ENCODE measurements at regions not wholly inside any gene's neighbourhood (a gene's known extent, or its start where the extent isn't known, plus 50 kb on each side); places are given as distances from the start of the nearest gene placed in this dataset.

- TF ChIP-seq CTCF (conservative IDR thresholded peaks at IDR 0.05): no peak
- H3K36me3 Mint-ChIP-seq: no peaks in the 10 kb centered on the region
- no peaks in the 10 kb centered on the region for H3K4me1 Mint-ChIP-seq (ENCODE audit: unreplicated experiment)
- H3K9me3 Mint-ChIP-seq: peaks cover 6% of the 10 kb centered on the region
- peaks cover 13% of the 10 kb centered on the region for H3K27me3 Mint-ChIP-seq
- peak overlapping the region; percentile 26 for H3K4me3 Mint-ChIP-seq
- no peak for DNase-seq (ENCODE audit: extremely low spot score, unreplicated experiment)
- H3K27ac Mint-ChIP-seq: peak overlapping the region; percentile 40
These were observed 83.6 kb upstream of the SLCO3A1 start for GRCh38 chr15:91769894-91770293.

- Mint-ChIP-seq H3K36me3 (no peaks in the 10 kb centered on the region), H3K27me3 (peaks cover 10% of the 10 kb centered on the region), H3K4me3 (no peak overlapping the region), H3K4me1 (ENCODE audit: unreplicated experiment) (peaks cover 6% of the 10 kb centered on the region), H3K27ac (peak overlapping the region; percentile 77), H3K9me3 (no peaks in the 10 kb centered on the region)
- no peak for DNase-seq (ENCODE audit: extremely low spot score, unreplicated experiment)
- no peak for TF ChIP-seq CTCF (conservative IDR thresholded peaks at IDR 0.05)
These were observed 77.4 kb upstream of the SLCO3A1 start for GRCh38 chr15:91776104-91776503.

- Mint-ChIP-seq H3K9me3 (no peaks in the 10 kb centered on the region), H3K27me3 (peaks cover 12% of the 10 kb centered on the region), H3K27ac (no peak overlapping the region), H3K4me1 (ENCODE audit: unreplicated experiment) (peaks cover 25% of the 10 kb centered on the region), H3K36me3 (no peaks in the 10 kb centered on the region), H3K4me3 (no peak overlapping the region)
- TF ChIP-seq CTCF (conservative IDR thresholded peaks at IDR 0.05): no peak
- no peak for DNase-seq (ENCODE audit: extremely low spot score, unreplicated experiment)
These were observed 73.5 kb upstream of the SLCO3A1 start for GRCh38 chr15:91779960-91780359.

GRCh38 chr15:91780387-91780786 is 73.1 kb upstream of the SLCO3A1 start:
- Mint-ChIP-seq H3K27ac (no peak overlapping the region), H3K36me3 (no peaks in the 10 kb centered on the region), H3K9me3 (no peaks in the 10 kb centered on the region), H3K4me1 (ENCODE audit: unreplicated experiment) (peaks cover 25% of the 10 kb centered on the region), H3K4me3 (peak overlapping the region; percentile 49), H3K27me3 (peaks cover 12% of the 10 kb centered on the region)
- TF ChIP-seq CTCF (conservative IDR thresholded peaks at IDR 0.05): no peak
- DNase-seq (ENCODE audit: extremely low spot score, unreplicated experiment): no peak

GRCh38 chr15:91782221-91782620 is 71.3 kb upstream of the SLCO3A1 start:
- peaks cover 15% of the 10 kb centered on the region for H3K27me3 Mint-ChIP-seq
- no peaks in the 10 kb centered on the region for H3K9me3 Mint-ChIP-seq
- peak overlapping the region; percentile 57 for H3K27ac Mint-ChIP-seq
- H3K36me3 Mint-ChIP-seq: no peaks in the 10 kb centered on the region
- no peak overlapping the region for H3K4me3 Mint-ChIP-seq
- DNase-seq (ENCODE audit: extremely low spot score, unreplicated experiment): no peak
- TF ChIP-seq CTCF (conservative IDR thresholded peaks at IDR 0.05): no peak
- peaks cover 25% of the 10 kb centered on the region for H3K4me1 Mint-ChIP-seq (ENCODE audit: unreplicated experiment)

- no peak for TF ChIP-seq CTCF (conservative IDR thresholded peaks at IDR 0.05)
- H3K36me3 Mint-ChIP-seq: no peaks in the 10 kb centered on the region
- DNase-seq (ENCODE audit: extremely low spot score, unreplicated experiment): no peak
These were observed 70.5 kb upstream of the SLCO3A1 start for GRCh38 chr15:91783008-91783407.

More at GRCh38 chr15:91783008-91783407, 70.5 kb upstream of the SLCO3A1 start:
- Mint-ChIP-seq H3K27me3 (peaks cover 15% of the 10 kb centered on the region), H3K4me3 (no peak overlapping the region), H3K4me1 (ENCODE audit: unreplicated experiment) (peaks cover 25% of the 10 kb centered on the region), H3K9me3 (no peaks in the 10 kb centered on the region), H3K27ac (no peak overlapping the region)
